ENCODE measurements at regions not wholly inside any gene's neighbourhood (a gene's known extent, or its start where the extent isn't known, plus 50 kb on each side); places are given as distances from the start of the nearest gene placed in this dataset.

- no peak for TF ChIP-seq POLR2AphosphoS2 (IDR thresholded peaks at IDR 0.05; ENCODE audit: low read depth, low read length)
- no peak for TF ChIP-seq MTA3 (CRISPR knock-in tag; IDR thresholded peaks at IDR 0.05)
- no peak for TF ChIP-seq NCOA2 (CRISPR knock-in tag; IDR thresholded peaks at IDR 0.05)
- TF ChIP-seq CHD2 (IDR thresholded peaks at IDR 0.05; ENCODE audit: low read depth, low read length) = no peak
- TF ChIP-seq ZBTB33 (CRISPR knock-in tag; IDR thresholded peaks at IDR 0.05) = no peak
- TF ChIP-seq MAX (IDR thresholded peaks at IDR 0.05) = no peak
- TF ChIP-seq ZNF33A (CRISPR knock-in tag; IDR thresholded peaks at IDR 0.05; ENCODE audit: borderline replicate concordance) = no peak
- TF ChIP-seq CTCF (CRISPR knock-in tag; IDR thresholded peaks at IDR 0.05) = no peak
- TF ChIP-seq HMG20B (CRISPR knock-in tag; conservative IDR thresholded peaks at IDR 0.05) = no peak
These were observed 278.5 kb upstream of the HNRNPA3 start for GRCh38 chr2:176934131-176934530.

Data from HepG2 (cell line).